ENCODE measurements at regions not wholly inside any gene's neighbourhood (a gene's known extent, or its start where the extent isn't known, plus 50 kb on each side); places are given as distances from the start of the nearest gene placed in this dataset.

DNA sequence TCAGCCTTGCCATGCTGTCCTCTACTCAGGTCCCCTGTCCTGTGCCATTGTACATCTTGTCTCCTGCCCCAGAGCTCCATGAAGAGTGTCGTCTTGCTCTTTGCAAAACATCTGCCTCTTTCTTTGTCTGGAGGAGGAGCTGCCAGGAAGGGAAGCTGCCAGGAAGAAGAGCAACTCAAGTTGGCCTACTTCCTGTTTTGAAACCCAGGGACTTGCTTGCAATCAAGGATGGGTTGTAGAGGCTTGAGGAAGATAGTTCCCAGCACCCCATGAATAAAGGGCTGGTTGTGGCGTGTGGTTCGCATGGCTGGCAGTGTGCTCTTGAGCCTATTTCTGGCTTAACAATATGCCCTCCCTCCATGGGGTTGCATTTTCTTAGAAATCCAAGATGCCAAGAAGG, 53.0 kb upstream of the CPEB4 start:
- no peak for DNase-seq

DNA sequence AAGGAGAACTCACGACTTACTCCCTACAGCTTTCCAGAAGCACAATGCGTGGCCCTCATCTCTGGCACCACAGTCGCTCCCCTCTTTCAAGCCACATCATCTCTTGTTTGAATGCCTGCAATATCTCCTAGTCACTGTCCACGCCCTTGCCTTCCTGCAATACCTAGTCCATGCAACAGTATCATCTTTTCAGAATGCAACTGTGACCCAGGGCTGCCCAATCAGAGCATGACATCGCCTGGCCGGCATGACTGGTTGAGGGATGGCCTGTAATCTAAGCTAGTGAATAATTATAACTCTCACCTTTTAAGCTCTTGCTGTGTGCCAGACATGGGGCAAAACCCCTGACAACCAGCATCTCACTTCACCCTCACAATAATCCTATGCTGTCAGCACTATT, 52.5 kb upstream of the CPEB4 start:
- DNase-seq, result no peak

GRCh38 chr5:173837654-173838053, 50.5 kb upstream of the CPEB4 start:
- DNase-seq, result no peak
